ENCODE measurements at regions not wholly inside any gene's neighbourhood (a gene's known extent, or its start where the extent isn't known, plus 50 kb on each side); places are given as distances from the start of the nearest gene placed in this dataset.
"Not testable (repeated sequence)": the region's sequence is repeated elsewhere in the genome, so short reads cannot be mapped to it uniquely, and the experiment has no call there.

DNA sequence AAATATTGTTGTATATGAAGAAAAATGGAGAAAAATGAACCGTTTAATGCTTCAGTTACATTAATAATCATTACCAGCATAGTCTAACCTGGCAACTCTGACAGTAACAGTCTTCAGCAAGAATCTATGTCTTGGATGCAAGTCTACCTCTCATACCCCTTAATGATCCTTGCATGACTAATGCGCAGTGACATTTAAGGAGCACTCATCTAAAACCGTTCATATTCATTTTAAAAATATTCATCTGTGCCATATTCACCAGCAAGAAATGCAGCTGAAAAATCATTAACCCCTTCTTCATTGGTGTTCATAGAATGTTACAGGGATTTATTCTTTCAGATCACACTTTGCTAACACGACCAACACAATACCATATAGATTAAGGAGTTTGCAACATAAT, 227.2 kb upstream of the ASCC3 start:
- no peak for DNase-seq (ENCODE audit: low read depth in 4 of 4, low spot score in 3 of 4)

DNA sequence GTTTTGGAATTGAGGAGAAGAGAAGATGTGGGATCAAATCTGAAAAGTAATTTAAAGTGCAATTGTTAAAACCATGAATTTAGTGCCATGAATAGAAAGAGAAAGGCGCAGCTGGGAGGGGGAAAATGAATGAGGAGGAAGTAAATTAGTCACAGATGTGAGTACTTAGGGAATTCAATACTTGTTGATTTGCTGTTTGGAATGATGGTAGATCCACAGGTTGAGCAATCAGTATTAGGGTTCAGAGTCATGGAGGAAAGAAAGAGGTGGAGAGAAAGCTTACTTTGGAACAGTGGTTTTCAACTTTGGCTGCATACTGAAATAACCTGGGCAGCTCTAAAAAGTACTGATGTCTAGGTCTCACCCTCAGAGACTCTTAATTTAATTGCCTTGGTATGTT, 229.7 kb upstream of the ASCC3 start:
- no peak for DNase-seq (ENCODE audit: low read depth in 4 of 4, low spot score in 3 of 4)

DNA sequence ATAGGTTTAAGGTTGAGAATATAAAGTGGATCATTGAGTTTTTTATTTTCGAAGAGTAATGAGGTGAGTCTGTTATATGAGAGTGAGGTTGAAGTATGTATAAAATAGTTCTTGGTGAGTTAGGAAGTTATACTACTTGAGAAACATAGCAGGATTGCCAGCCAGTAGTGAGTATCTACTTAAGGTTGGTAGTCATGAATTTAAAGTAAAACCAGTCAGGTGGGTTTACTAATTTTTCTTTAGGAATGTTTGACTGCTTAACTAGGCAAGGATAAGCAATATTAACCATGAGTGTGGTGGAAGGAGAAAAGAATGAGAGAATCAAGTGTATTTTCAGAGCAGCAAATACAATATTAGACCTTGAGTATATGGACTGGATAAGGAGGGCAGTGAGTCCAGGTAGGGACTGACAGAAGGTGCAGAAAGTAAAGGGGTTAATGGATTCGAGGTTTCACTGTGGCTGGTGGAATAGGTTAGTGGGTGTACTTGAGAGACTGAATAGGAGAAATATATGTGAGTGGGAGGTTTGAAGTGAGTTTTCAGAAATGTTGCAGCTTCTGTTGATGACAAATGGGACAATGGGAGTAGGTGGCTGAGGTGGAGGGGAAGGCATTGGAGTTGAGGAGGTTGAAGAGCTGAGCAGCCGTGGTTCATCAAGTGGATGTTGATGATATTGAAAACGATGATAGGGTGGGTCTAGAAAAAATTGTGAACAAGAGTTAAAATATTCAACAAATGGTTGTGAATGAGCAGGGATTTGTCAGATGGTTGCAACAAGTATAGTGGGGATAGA, 232.5 kb upstream of the ASCC3 start:
- DNase-seq (ENCODE audit: low read depth in 4 of 4, low spot score in 3 of 4), result no peak

DNA sequence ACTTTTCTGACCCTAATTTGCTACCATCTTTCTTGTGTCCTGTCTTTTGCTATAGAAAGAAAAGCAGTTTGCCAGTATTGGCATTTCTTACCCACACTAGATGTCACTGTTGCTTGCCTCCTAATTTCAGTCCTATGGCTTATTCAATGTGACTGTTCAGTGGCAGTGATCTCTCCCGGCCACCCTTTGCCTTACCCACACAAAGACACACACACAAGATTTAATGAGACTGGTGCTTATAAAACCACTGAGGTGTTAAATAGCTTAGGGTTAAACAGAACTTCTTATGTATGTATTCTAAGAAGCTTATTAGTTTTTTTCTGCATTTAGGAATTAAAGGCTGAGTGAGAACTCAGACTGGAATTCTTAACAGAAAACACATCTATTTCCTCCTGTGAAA, 233.6 kb upstream of the ASCC3 start:
- DNase-seq (ENCODE audit: low read depth in 4 of 4, low spot score in 3 of 4), result peak; percentile 25 to 62 (median 40)

DNA sequence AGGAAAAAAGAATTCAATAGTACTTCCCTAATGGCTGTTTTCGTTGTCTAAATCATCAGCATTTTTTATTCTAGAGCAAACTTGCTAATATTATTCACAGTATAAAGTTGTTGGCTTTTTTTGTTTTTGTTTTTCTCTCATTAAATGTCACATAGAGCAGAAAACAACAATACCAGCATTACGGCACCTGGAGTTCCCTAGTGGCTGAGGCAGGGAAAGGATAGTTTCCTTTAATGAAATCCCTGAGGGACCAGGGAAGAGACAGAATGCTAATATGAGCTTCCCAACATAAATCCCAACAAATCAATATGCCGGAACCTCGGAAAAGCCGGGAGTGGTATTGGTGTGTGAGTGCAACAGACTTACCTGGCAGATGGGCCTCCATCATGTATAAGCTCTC, 235.2 kb upstream of the ASCC3 start:
- no peak for DNase-seq (ENCODE audit: low read depth in 4 of 4, low spot score in 3 of 4)

DNA sequence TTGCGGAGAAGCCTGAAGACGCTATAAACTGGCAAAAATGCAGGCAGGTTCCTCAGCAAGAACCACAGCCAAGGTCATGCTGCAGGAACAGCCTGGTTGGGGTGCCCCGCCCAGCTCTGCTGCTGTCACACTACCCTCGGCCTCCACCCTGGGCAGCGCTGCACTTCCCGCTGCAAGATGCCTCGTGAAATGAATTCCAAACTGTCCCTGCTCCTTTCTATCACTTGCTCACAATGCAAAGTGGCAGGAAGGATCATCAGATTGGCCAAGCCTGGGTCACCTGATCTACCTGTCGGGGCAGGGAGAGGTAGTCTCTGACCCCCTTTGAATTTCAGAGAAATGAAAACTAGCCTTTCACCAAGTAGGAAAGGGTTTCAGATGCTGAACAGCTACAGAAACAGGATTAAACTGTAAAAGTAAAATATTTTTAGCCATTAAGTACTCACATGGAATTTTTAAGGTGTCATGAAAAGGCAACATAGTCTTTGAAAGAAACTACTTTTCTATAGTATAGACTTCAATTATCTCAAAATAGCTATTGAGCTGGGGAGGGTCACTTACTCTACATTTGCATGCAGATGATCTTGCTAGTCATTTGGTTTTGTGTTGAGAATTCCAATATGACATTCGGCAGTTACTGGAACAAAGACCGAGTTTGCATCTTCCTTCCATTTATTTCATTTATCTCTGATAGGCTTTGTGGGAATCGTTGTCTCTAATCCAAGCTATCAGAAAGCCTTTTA, 236.4 kb upstream of the ASCC3 start:
- no peak for DNase-seq (ENCODE audit: low read depth in 4 of 4, low spot score in 3 of 4)

DNA sequence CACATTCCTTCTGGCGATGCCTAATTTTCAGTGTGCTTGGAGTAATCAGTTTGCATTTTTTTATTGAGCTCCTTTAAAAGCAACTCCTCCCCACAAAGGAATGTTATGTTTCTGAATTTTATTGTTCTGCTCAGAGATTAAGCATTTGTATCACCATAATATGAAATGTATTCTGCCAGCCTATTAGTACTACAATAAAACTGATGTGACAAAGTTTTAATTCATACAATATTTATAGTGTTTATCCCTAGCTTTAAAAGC, 236.9 kb upstream of the ASCC3 start:
- no peak for DNase-seq (ENCODE audit: low read depth in 4 of 4, low spot score in 3 of 4)

DNA sequence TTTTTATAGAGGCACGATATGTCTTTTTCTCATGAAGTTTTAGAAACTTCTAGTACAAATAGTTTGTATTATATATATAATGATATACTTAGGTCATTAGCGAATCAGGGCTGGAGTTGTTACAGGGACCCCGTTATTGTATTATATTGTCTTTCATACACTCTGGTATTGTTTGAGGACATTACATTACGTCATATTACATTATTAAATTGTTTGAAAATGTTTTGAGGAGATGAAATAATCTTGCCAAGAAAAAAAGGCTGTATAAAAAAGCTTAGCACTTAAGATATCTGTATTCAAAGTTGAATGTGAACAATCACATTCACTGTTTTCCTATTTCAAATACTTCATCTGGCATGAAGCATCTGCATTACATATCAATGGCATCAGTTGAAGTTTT, 239.6 kb upstream of the ASCC3 start:
- no peak for DNase-seq (ENCODE audit: low read depth in 4 of 4, low spot score in 3 of 4)

DNA sequence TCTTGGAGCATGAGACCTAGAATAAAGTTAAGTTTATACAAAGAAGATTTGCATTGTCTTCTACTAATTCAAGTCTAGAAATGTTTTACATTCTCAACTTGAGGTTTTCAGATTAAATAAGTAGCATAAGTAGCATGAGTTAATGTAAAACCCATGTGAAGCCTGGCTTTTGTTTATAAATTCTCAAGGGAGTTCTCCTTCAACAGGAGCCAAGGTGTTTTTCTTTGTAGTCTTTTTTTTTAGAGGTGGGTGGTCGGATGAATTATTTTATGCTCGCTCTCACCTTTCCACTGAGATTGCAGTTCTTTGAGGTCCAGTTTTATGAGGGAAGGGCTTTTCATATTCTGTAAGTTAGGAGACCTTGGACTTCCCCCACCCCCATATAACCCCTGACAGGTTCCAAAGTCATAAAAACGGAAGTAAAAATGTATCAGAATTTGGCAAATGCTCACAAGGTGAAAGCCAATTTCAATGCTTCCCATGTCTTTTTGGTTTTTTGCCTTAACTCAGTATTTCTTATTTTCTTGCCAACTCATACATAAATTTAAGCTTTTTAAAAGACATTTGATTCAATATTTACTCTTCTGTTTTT, 244.3 kb upstream of the ASCC3 start:
- DNase-seq (ENCODE audit: low read depth in 4 of 4, low spot score in 3 of 4), result no peak

DNA sequence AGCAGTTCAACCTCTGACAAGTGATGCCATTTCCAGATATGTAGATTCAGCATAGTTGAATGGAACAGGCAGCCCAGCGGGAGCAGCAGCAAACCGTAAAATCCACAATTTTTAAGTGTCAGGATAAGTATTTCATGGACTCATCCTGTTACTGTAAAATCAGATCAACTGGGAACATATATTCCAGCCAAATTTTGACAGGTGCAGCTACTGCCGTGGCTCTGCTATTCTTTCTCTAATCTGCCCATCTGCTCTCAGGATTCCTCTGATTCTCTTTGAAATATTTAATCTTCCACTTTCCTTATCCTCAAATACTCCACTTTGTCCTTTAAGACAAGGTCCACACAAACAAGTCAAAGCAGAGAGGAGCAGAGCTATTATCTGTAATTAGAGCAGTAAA, 245.4 kb upstream of the ASCC3 start:
- DNase-seq (ENCODE audit: low read depth in 4 of 4, low spot score in 3 of 4), result no peak

DNA sequence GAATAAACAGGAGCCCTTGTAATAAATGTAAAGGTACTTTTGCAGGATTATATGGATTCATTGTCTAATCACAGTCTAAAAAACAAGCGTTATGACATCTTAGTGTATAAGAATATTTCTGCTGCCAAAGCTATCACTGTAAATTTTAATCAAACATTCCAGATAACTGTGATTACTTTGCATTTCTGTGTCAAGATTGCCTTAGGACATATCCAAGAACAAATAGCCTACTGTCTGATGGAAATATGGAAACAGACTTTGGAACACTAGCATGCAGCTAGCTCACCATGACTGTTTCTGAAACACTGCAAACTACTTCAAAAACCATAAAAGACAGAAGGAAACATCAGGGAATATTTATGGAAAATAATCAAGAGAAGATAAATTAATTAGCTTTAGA, 248.7 kb upstream of the ASCC3 start:
- DNase-seq (ENCODE audit: low read depth in 4 of 4, low spot score in 3 of 4), result no peak

DNA sequence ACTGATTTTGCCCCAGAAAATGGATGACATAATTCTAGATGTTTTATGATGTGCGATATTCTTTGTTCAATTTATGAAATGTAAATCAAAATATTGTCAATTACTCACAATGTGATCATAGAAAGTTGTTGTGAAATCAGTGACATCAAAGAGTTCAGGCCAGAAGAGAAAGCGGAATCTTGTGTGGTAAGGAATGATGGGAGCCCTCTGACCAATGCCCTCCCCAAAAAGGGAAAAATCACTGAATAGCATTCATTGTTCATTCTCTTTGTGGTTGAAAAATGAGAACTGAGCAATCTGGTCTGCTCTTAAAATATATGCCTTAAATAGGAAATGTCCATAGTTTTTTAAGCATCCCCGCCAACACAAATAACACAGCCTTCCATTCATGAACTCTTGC, 247.1 kb upstream of the GRIK2 start:
- DNase-seq (ENCODE audit: low read depth in 4 of 4, low spot score in 3 of 4), result no peak

DNA sequence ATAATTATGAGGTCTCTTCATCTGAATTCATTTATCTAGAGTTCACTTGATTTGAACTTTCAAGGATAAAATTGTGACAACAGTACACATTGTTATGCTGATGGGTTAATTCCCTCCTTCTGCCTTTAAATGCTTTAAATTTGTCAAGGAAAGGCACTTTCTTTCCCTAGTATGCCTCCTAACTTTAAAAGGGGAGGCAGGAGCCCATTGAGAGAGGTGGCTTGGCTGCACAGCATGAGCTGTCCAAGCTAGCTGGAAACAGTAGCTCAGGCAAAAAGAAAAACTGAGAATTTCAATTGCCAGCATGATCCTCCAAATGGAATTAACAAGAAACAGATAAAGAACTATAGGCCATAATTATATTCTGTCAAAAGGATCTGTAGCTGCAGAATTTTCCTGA, 243.3 kb upstream of the GRIK2 start:
- DNase-seq (ENCODE audit: low read depth in 4 of 4, low spot score in 3 of 4), result no peak

DNA sequence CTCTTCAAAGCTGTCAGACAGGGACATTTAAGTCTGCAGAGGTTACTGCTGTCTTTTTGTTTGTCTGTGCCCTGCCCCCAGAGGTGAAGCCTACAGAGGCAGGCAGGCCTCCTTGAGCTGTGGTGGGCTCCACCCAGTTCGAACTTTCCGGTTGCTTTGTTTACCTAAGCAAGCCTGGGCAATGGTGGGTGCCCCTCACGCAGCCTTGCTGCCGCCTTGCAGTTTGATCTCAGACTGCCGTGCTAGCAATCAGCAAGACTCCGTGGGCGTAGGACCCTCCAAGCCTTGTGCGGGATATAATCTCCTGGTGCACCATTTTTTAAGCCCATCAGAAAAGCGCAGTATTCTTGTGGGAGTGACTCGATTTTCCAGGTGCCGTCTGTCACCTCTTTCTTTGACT, 235.9 kb upstream of the GRIK2 start:
- DNase-seq (ENCODE audit: low read depth in 4 of 4, low spot score in 3 of 4), result not testable (repeated sequence)

DNA sequence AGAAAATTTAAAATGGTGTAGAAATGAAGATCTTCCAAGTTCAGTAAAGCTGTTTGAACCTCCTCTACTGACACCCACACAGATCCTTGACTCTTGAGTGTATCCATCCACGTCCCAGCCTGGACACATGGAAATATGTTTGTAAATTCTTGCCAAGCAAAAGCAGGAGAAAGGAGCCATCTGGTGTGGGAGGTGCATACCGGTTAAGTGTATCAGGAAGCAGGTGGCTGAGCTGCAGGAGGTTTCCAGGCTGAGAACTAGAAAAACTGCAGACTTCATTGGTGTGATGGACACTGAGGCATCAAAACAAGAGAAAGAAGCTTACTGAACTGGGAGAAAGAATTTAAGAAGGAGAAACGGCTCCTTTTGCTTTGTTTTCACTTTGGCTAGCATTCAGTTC, 229.9 kb upstream of the GRIK2 start:
- DNase-seq (ENCODE audit: low read depth in 4 of 4, low spot score in 3 of 4), result no peak

DNA sequence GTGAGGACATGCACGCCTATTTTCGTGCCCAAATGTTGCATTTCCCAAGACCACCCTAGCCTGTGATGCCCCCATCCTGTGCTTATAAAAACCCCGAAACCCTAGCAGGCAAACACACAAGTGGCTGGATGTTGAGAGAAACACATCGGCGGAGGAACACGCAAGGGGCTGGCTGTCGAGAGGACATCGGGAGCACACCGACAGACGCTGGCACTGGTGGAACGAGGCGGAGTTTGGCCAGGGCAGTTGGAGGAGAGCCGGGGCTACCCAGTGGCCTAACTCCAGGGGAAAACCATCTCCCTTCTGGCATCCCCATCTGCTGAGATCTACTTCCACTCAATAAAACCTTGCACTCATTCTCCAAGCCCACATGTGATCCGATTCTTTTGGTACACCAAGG, 225.9 kb upstream of the GRIK2 start:
- DNase-seq (ENCODE audit: low read depth in 4 of 4, low spot score in 3 of 4), result no peak

DNA sequence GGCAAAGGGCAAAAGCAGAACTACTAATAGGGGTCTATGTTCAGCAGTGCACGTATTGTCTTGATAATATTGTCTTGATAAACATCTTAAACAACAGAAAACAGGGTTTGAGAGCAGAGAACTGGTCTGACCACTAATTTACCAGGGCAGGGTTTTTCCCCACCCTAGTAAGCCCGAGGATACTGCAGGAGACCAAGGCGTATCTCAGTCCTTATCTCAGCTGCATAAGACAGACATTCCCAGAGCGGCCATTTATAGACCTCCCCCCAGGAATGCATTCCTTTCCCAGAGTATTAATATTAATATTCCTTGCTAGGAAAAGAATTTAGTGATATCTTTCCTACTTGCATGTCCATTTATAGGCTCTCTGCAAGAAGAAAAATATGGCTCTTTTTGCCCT, 222.5 kb upstream of the GRIK2 start:
- DNase-seq (ENCODE audit: low read depth in 4 of 4, low spot score in 3 of 4), result not testable (repeated sequence)

DNA sequence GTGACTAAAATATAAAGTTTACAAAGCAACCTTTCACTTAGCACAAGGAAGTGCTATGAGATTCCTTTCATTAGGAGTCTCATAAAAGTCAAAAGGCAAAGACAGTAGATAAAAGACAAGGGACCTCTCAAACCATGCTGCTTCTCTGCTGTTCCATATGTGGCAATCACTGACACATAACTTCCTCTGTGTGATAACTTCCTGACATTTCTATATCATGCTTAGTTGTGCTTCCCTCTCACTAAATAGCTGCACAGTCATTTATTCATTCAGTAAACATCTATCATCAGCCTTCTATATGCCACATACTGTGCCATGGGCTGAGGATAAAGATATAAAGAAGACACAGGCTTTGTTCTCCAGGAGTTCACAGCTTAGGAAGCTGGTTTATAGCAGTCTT, 214.8 kb upstream of the GRIK2 start:
- no peak for DNase-seq (ENCODE audit: low read depth in 4 of 4, low spot score in 3 of 4)

DNA sequence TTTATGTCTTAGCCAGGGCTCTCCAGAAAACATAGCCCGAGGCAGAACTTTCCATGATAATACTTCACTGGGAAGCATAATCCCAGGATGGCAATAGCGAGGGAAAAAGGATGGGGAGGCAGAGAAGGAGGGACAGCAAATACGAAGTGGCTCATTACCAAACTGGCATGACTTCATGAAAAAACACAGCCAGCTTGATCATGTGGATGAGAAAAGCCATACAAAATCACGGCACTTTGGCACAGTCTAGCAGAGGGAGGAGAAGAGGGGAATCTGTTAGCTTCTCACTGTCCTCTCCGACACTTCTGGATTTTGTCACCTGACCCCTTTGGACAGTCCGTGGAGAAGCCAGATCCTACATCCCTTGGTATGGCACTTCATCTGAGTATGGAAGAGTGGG, 212.5 kb upstream of the GRIK2 start:
- no peak for DNase-seq (ENCODE audit: low read depth in 4 of 4, low spot score in 3 of 4)

DNA sequence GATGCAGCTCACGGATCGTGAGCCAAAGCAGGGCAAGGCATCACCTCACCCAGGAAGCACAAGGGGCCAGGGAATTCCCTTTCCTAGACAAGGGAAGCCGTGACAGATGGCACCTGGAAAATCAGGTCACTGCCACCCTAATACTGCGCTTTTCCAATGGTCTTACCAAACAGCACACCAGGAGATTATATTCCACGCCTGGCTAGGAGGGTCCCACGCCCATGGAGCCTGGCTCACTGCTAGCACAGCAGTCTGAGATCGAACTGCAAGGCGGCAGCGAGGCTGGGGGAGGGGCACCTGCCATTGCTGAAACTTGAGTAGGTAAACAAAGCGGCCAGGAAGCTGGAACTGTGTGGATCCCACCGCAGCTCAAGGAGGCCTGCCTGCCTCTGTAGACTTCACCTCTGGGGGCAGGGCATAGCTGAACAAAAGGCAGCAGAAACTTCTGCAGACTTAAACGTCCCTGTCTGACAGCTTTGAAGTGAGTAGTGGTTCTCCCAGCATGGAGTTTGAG, 205.2 kb upstream of the GRIK2 start:
- DNase-seq (ENCODE audit: low read depth in 4 of 4, low spot score in 3 of 4), result not testable (repeated sequence)

DNA sequence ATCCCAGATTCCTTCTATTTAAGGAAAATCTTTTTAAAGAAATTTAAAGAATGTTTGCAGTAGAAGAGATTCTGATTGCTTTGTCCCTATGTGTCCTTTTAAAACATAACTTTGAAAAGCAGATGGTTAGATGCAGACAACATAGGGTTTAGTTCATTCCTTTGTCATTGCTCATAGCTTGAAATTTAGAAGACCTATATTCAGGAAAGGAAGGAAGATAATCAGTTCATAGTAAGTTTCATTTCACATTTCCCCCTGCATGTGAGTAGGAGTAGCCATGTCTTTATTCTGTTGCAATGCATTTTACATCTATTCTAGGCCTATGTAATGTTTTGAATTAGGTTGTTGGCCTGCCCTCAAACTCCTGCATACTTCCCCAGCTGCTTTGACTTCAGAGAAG, 197.9 kb upstream of the GRIK2 start:
- no peak for DNase-seq (ENCODE audit: low read depth in 4 of 4, low spot score in 3 of 4)

DNA sequence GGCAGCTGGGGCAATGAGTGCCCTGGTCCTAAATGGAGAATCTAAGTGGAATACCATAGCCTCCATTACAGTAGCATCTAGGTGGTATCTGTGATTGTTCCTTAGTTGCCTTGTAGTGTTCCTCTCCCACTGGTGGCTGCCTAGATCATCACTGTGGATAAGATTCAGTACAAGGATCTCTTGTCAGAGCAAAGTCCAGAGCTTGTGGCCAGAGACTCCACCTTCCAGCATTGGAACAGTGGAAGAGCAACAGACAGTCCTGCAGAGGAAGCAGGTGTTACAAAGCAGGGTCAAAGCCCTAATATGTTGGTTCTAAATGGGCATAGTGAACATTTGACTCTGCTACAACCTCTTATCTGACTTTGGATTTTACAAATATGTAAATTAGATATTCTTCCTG, 194.1 kb upstream of the GRIK2 start:
- no peak for DNase-seq (ENCODE audit: low read depth in 4 of 4, low spot score in 3 of 4)

Data from left renal pelvis (tissue), 4 donors.